A673 (cell line): ENCODE measurements at regions not wholly inside any gene's neighbourhood (a gene's known extent, or its start where the extent isn't known, plus 50 kb on each side); places are given as distances from the start of the nearest gene placed in this dataset.

Source experiments
- CTCF ChIP-seq: fragments of 300-800, 200-600 bp; sonication (generic); conservative IDR thresholded peaks from 2 replicates; pipeline ENCODE4 v1.5.1; 2017; ENCODE audit warnings: low read depth, mild to moderate bottlenecking, antibody characterized with exemption, low read length, moderate library complexity, mixed read lengths
- EZH2 ChIP-seq: fragments of 200-600 bp; sonication (generic); IDR thresholded peaks from 2 replicates; pipeline ENCODE4 v1.6.1; 2017; ENCODE audit warnings: borderline replicate concordance, low read depth, mild to moderate bottlenecking, mixed read lengths, antibody characterized with exemption, low read length; ENCODE audit not compliant: poor library complexity, severe bottlenecking

- TF ChIP-seq CTCF: no peak
- TF ChIP-seq EZH2: no peak
These were observed 1785.9 kb upstream of the WWC1 start for GRCh38 chr5:166505544-166505943.
